CD4-positive, alpha-beta T cell (primary cell): ENCODE measurements at regions not wholly inside any gene's neighbourhood (a gene's known extent, or its start where the extent isn't known, plus 50 kb on each side); places are given as distances from the start of the nearest gene placed in this dataset.

Source experiments
- ATAC-seq: fragments of 200-7000 bp; cut with Tn5 transposase; one replicate; pipeline ENCODE4 v1.10.0; 2022; ENCODE audit warnings: mild to moderate bottlenecking; ENCODE audit not compliant: poor library complexity
- CTCF ChIA-PET: fragments of 350-600 bp; sonication (Branson Sonifier 250); formaldehyde crosslinking; loops from one replicate; lab custom pipeline; 2021; ENCODE audit warnings: antibody characterized with exemption, inconsistent platforms; lab: Charles Lee
- POLR2A ChIA-PET: fragments of 350-600 bp; sonication (Branson Sonifier 250); formaldehyde crosslinking; loops from one replicate; lab custom pipeline; 2021; ENCODE audit warnings: antibody characterized with exemption, inconsistent platforms; lab: Charles Lee
- DNase-seq, 14 experiments: peaks; one replicate each; pipeline ENCODE4 v3.0.0-alpha.2; 2013 to 2020; ENCODE audit warnings: mixed read lengths in 2 of 14
- H3K27ac ChIP-seq, 2 donors: one replicate each; pipeline versions ENCODE4 v1.5.1 to v1.7.0; 2013; ENCODE audit warnings: low read length in 2 of 2, low read depth in 1 of 2, mild to moderate bottlenecking in 1 of 2
- H3K27me3 ChIP-seq, 2 experiments: 1 replicate in 1 of 2; 2 replicates in 1 of 2; pipeline versions ENCODE4 v1.6.1 to v1.7.0; 2013; ENCODE audit warnings: low read length in 2 of 2, control low read depth in 1 of 2, mild to moderate bottlenecking in 1 of 2, moderate library complexity in 1 of 2; ENCODE audit not compliant: insufficient read depth in 2 of 2, control insufficient read depth in 1 of 2
- H3K36me3 ChIP-seq: one replicate; pipeline ENCODE4 v1.6.1; 2013; ENCODE audit warnings: low read length, control low read depth; ENCODE audit not compliant: insufficient read depth
- H3K4me1 ChIP-seq: one replicate; pipeline ENCODE4 v1.6.1; 2013; ENCODE audit warnings: low read length, control low read depth; ENCODE audit not compliant: insufficient read depth
- H3K4me3 ChIP-seq: one replicate; pipeline ENCODE4 v1.5.1; 2013; ENCODE audit warnings: mild to moderate bottlenecking, low read length, moderate library complexity
- H3K9me3 ChIP-seq, 2 experiments: 1 replicate in 1 of 2; 2 replicates in 1 of 2; pipeline versions ENCODE4 v1.6.1 to v1.7.0; 2013; ENCODE audit warnings: low read length in 2 of 2, mild to moderate bottlenecking in 2 of 2, control low read depth in 1 of 2, moderate library complexity in 1 of 2; ENCODE audit not compliant: control insufficient read depth in 1 of 2, insufficient read depth in 1 of 2
- H3K27ac Mint-ChIP-seq: one replicate; pipeline ENCODE4 v1.8.0; 2020; ENCODE audit warnings: mixed read lengths
- H3K27me3 Mint-ChIP-seq: one replicate; pipeline ENCODE4 v1.8.0; 2021; ENCODE audit warnings: mixed read lengths
- H3K36me3 Mint-ChIP-seq: one replicate; pipeline ENCODE4 v1.8.0; 2021; ENCODE audit warnings: low read depth, mixed read lengths
- H3K4me1 Mint-ChIP-seq: one replicate; pipeline ENCODE4 v1.8.0; 2021; ENCODE audit warnings: low read depth, mixed read lengths
- H3K4me3 Mint-ChIP-seq: one replicate; pipeline ENCODE4 v1.8.0; 2020; ENCODE audit warnings: mild to moderate bottlenecking, mixed read lengths
- H3K9me3 Mint-ChIP-seq: one replicate; pipeline ENCODE4 v1.8.0; 2020; ENCODE audit warnings: mixed read lengths
- CTCF ChIP-seq: fragments of 200-600 bp; IDR thresholded peaks from one replicate; pipeline ENCODE4 v1.8.0; 2022; ENCODE audit warnings: antibody characterized with exemption, mild to moderate bottlenecking
- intact Hi-C, 2 experiments: fragments of 100-400 bp; cut with DNase I in 1 of 2; cut with micrococcal nuclease in 1 of 2; formaldehyde crosslinking; loops; one replicate each; pipeline versions ENCODE4 v1.15.1 to v1.9.0; 2023 to 2025; cut with DNase I, micrococcal nuclease

GRCh38 chr5:40034441-40034840 lies 609.7 kb upstream of the DAB2 start:
- Histone ChIP-seq H3K4me1 (no peaks in the 10 kb centered on the region), H3K27me3 (no peaks in the 10 kb centered on the region), H3K9me3 (no peaks in the 10 kb centered on the region), H3K4me3 (no peak overlapping the region), H3K36me3 (no peaks in the 10 kb centered on the region), H3K27ac (no peak overlapping the region)
- CTCF ChIA-PET = no interaction called here
- Mint-ChIP-seq H3K4me3 (no peak overlapping the region), H3K9me3 (no peaks in the 10 kb centered on the region), H3K27me3 (no peaks in the 10 kb centered on the region), H3K4me1 (no peaks in the 10 kb centered on the region), H3K36me3 (no peaks in the 10 kb centered on the region), H3K27ac (no peak overlapping the region)
- no peak for DNase-seq
- intact Hi-C loops = no loop called here
- no peak for ATAC-seq
- POLR2A ChIA-PET = no interaction called here
- no peak for TF ChIP-seq CTCF

GRCh38 chr5:40033411-40033810 lies 608.6 kb upstream of the DAB2 start:
- Histone ChIP-seq H3K36me3 (no peaks in the 10 kb centered on the region), H3K9me3 (no peaks in the 10 kb centered on the region), H3K4me3 (no peak overlapping the region), H3K27ac (no peak overlapping the region), H3K27me3 (no peaks in the 10 kb centered on the region), H3K4me1 (no peaks in the 10 kb centered on the region)
- no peak for TF ChIP-seq CTCF
- ATAC-seq (peak; percentile 77), DNase-seq (peak in 10 of 14 experiments; percentile 1 to 64 (median 4))
- Mint-ChIP-seq H3K27me3 (no peaks in the 10 kb centered on the region), H3K4me1 (no peaks in the 10 kb centered on the region), H3K4me3 (no peak overlapping the region), H3K9me3 (no peaks in the 10 kb centered on the region), H3K27ac (no peak overlapping the region), H3K36me3 (no peaks in the 10 kb centered on the region)
- ChIA-PET CTCF (no interaction called here), POLR2A (no interaction called here)
- intact Hi-C loops = no loop called here

- H3K36me3 Mint-ChIP-seq = no peaks in the 10 kb centered on the region
- intact Hi-C loops = no loop called here
- CTCF ChIA-PET = no interaction called here
These were observed 608.2 kb upstream of the DAB2 start for GRCh38 chr5:40033009-40033408.

More at GRCh38 chr5:40033009-40033408, 608.2 kb upstream of the DAB2 start:
- DNase-seq (no peak), ATAC-seq (no peak)
- Histone ChIP-seq H3K4me3 (no peak overlapping the region), H3K27ac (no peak overlapping the region), H3K27me3 (no peaks in the 10 kb centered on the region), H3K9me3 (no peaks in the 10 kb centered on the region), H3K4me1 (no peaks in the 10 kb centered on the region), H3K36me3 (no peaks in the 10 kb centered on the region)
- Mint-ChIP-seq H3K4me1 (no peaks in the 10 kb centered on the region), H3K27ac (no peak overlapping the region), H3K27me3 (no peaks in the 10 kb centered on the region), H3K4me3 (no peak overlapping the region), H3K9me3 (no peaks in the 10 kb centered on the region)
- TF ChIP-seq CTCF = no peak
- POLR2A ChIA-PET = no interaction called here
